Ascending aorta (tissue), 2 donors: ENCODE measurements at regions not wholly inside any gene's neighbourhood (a gene's known extent, or its start where the extent isn't known, plus 50 kb on each side); places are given as distances from the start of the nearest gene placed in this dataset.
"Not testable (repeated sequence)": the region's sequence is repeated elsewhere in the genome, so short reads cannot be mapped to it uniquely, and the experiment has no call there.

Experiments used
- DNase-seq, 2 donors: peaks; one replicate each; pipeline ENCODE4 v3.0.0-alpha.2; 2019; ENCODE audit warnings: low spot score in 2 of 2
- H3K27ac ChIP-seq, 2 donors: fragments of 200-600 bp; sonication (generic); one replicate each; pipeline ENCODE4 v1.5.1; 2016 to 2017; ENCODE audit warnings: mild to moderate bottlenecking in 1 of 2
- H3K27me3 ChIP-seq: fragments of 200-600 bp; sonication (generic); one replicate; pipeline ENCODE4 v1.5.1; 2017
- H3K36me3 ChIP-seq, 2 donors: fragments of 200-600 bp; sonication (generic); one replicate each; pipeline ENCODE4 v1.5.1; 2016
- H3K4me1 ChIP-seq, 2 donors: fragments of 200-600 bp; sonication (generic); one replicate each; pipeline ENCODE4 v1.5.1; 2016 to 2017; ENCODE audit warnings: mild to moderate bottlenecking in 1 of 2
- H3K4me3 ChIP-seq, 2 donors: fragments of 200-600 bp; sonication (generic); one replicate each; pipeline ENCODE4 v1.5.1; 2016 to 2017; ENCODE audit warnings: mild to moderate bottlenecking in 1 of 2
- H3K9me3 ChIP-seq, 2 donors: fragments of 200-600 bp; sonication (generic); one replicate each; pipeline ENCODE4 v1.5.1; 2016
- intact Hi-C: fragments of 100-400 bp; cut with DNase I; formaldehyde crosslinking; loops from one replicate; pipeline ENCODE4 v1.15.1; 2023
- TF ChIP-seq, protein P1 (sequence below), 3 experiments: fragments of 200-600 bp in 2 of 3; fragments of 450-650 bp in 1 of 3; sonication (generic) in 2 of 3; IDR thresholded peaks; one replicate each; pipeline ENCODE4 v1.5.1; 2016 to 2019; ENCODE audit warnings: antibody characterized with exemption in 3 of 3, mild to moderate bottlenecking in 1 of 3, moderate library complexity in 1 of 3

DNA sequence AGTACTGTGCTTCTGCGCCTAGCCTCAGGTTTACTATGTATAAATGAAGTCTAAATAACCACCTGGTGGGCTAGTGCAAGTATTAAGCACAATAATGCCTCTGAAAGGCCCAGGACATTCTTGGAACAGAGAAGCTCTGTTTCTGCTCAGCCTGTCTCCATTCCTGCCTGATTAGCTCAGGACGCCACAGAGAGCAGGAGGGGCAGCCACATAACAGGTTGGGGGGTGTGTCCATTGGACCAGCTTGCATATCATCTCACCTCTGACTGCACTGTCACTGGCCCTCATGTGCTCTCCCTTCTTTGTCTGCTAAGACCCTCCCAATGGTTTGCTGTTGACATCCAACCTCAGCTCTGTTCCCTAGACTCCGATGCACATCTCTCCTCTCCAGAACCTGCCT lies 52.8 kb upstream of the IKZF1 start:
- TF ChIP-seq, protein P1, sequence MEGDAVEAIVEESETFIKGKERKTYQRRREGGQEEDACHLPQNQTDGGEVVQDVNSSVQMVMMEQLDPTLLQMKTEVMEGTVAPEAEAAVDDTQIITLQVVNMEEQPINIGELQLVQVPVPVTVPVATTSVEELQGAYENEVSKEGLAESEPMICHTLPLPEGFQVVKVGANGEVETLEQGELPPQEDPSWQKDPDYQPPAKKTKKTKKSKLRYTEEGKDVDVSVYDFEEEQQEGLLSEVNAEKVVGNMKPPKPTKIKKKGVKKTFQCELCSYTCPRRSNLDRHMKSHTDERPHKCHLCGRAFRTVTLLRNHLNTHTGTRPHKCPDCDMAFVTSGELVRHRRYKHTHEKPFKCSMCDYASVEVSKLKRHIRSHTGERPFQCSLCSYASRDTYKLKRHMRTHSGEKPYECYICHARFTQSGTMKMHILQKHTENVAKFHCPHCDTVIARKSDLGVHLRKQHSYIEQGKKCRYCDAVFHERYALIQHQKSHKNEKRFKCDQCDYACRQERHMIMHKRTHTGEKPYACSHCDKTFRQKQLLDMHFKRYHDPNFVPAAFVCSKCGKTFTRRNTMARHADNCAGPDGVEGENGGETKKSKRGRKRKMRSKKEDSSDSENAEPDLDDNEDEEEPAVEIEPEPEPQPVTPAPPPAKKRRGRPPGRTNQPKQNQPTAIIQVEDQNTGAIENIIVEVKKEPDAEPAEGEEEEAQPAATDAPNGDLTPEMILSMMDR (IDR thresholded peaks at IDR 0.05): no peak
- intact Hi-C loops: no loop called here
- Histone ChIP-seq H3K27me3 (no peaks in the 10 kb centered on the region), H3K36me3 (no peaks in the 10 kb centered on the region), H3K4me1 (no peaks in the 10 kb centered on the region), H3K4me3 (no peak overlapping the region), H3K9me3 (peaks cover 0 to 2% of the 10 kb centered on the region in 2 donors), H3K27ac (no peak overlapping the region)
- DNase-seq: no peak

DNA sequence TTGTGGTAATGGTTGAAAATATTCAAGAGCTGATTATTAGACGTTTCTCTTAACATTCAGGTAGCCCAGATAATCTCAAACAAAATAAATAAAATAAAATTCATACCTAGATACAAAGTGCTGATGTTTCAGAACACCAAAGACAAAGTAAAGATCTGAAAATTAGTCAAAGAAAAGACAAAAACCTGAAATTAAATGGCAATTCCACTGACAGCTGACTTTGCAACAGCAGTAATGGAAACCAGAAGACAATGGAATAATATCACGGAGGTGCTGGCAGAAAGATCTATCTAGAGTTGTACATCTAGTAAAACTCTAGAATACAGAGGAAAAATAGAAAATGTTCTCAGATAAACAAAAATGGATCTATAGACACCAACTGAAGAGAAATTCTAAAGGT lies 58.0 kb upstream of the IKZF1 start:
- DNase-seq: no peak
- intact Hi-C loops: no loop called here
- H3K9me3 ChIP-seq: peaks cover 0 to 5% of the 10 kb centered on the region in 2 donors
- no peak overlapping the region for H3K4me3 ChIP-seq
- no peak overlapping the region for H3K27ac ChIP-seq
- TF ChIP-seq, protein P1 (IDR thresholded peaks at IDR 0.05): no peak
- H3K4me1 ChIP-seq: no peaks in the 10 kb centered on the region
- no peaks in the 10 kb centered on the region for H3K36me3 ChIP-seq
- no peaks in the 10 kb centered on the region for H3K27me3 ChIP-seq

DNA sequence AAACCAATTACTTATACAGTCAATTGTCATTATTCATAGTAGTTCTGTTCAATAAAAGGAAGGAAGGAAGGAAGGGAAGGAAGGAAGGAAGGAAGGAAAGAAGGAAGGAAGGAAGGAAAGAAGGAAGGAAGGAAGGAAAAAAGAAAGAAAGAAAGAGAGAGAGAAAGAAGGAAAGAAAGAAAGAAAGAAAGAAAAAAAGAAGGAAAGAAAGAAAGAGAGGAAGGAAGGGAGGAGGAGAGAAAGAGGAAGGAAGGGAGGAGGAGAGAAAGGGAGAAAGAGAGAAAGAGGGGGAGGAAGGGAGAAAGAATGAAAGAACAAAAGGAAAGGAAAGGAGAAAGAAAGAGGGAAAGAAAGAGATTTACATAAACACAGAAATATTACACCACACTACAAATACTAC lies 62.4 kb upstream of the IKZF1 start:
- intact Hi-C loops, H3K27me3 ChIP-seq, H3K36me3 ChIP-seq, DNase-seq, H3K27ac ChIP-seq, H3K9me3 ChIP-seq, H3K4me3 ChIP-seq, H3K4me1 ChIP-seq: not testable (repeated sequence)

DNA sequence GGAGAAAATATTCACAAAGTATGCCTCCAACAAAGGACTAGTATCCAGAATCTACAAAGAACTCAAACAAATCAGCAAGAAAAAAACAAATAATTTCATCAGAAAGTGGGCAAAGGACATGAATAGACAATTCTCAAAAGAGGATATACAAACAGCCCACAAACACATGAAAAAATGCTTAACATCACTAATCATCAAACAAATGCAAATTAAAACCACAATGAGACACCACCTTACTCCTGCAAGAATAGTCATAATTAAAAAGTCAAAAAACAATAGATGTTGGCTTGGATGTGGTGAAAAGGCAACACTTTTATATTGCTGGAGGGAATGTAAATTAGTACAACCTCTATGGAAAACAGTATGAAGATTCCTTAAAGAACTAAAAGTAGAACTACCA lies 63.8 kb upstream of the IKZF1 start:
- H3K4me1 ChIP-seq, H3K9me3 ChIP-seq, H3K36me3 ChIP-seq, DNase-seq, H3K27ac ChIP-seq, H3K27me3 ChIP-seq, H3K4me3 ChIP-seq, intact Hi-C loops: not testable (repeated sequence)

DNA sequence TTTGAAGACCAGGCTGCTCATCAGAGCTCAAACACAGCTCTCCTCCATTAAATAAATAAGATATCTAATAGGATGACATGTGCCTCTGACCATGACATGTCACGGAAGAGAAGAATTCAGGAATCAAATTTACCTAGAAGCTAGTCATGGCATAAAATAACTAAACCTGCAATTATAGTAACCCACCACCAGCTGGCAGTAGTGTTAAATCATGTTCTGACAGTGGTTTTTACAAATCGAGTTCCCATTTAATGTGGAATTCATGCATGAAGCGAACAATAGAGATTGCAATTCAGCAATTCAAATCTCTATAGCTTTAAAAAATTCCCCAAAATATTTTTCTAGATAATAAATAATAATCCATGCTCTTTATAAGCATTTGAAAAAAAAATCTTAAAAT lies 74.6 kb upstream of the IKZF1 start:
- Histone ChIP-seq H3K9me3 (no peaks in the 10 kb centered on the region), H3K27ac (no peak overlapping the region), H3K4me1 (no peaks in the 10 kb centered on the region), H3K4me3 (no peak overlapping the region), H3K36me3 (no peaks in the 10 kb centered on the region), H3K27me3 (no peaks in the 10 kb centered on the region)
- no peak for DNase-seq
- intact Hi-C loops: no loop called here
- TF ChIP-seq, protein P1 (IDR thresholded peaks at IDR 0.05): no peak

DNA sequence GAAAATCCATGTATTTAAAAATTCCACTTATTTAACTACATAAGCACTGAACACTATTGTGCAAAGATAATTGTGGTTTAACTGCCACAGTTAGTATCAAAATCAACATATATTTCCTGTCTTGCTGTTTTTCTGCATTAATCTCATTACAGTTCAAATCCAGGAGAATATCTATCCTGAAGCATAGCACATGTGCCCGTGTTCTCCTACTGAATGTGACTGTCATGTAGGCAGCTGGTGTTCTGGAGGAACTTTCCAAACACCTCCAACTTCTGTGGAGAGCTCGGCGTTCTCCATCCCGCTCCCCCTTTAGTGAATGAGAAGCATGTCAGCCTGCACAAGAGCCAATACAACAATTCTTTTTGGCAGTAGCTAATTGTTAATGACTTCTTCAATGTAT lies 76.4 kb upstream of the IKZF1 start:
- H3K9me3 ChIP-seq: no peaks in the 10 kb centered on the region
- H3K4me3 ChIP-seq: no peak overlapping the region
- TF ChIP-seq, protein P1 (IDR thresholded peaks at IDR 0.05): no peak
- H3K36me3 ChIP-seq: no peaks in the 10 kb centered on the region
- DNase-seq: no peak
- intact Hi-C loops: no loop called here
- no peaks in the 10 kb centered on the region for H3K4me1 ChIP-seq
- H3K27me3 ChIP-seq: no peaks in the 10 kb centered on the region
- no peak overlapping the region for H3K27ac ChIP-seq

DNA sequence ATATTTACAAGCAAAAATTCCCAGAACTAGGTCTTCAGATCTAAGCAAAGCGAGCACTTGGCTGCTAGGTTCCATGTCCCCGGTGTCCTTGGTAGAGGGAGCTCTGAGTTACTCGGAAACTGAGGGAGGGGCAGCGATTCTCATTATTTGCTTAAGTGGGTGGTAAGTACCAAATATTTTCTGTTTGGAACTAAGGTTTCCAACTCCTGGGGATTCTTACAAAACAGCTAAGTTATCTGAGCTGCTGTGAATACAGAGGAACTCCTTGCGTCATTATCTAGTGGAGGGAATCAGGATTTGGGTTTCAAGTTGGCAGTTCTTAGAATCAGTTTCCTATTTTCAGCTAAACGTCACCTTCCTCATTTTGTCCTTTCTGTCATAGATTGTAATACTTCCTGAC lies 76.8 kb upstream of the IKZF1 start:
- DNase-seq: no peak
- Histone ChIP-seq H3K4me1 (no peaks in the 10 kb centered on the region), H3K4me3 (no peak overlapping the region), H3K36me3 (no peaks in the 10 kb centered on the region), H3K9me3 (no peaks in the 10 kb centered on the region), H3K27ac (no peak overlapping the region), H3K27me3 (no peaks in the 10 kb centered on the region)
- TF ChIP-seq, protein P1 (IDR thresholded peaks at IDR 0.05): no peak
- intact Hi-C loops: no loop called here
